HG02885 (cell line): ENCODE measurements at regions not wholly inside any gene's neighbourhood (a gene's known extent, or its start where the extent isn't known, plus 50 kb on each side); places are given as distances from the start of the nearest gene placed in this dataset.
"Not testable (repeated sequence)": the region's sequence is repeated elsewhere in the genome, so short reads cannot be mapped to it uniquely, and the experiment has no call there.

Experiments
- ATAC-seq: cut with Tn5 transposase; IDR thresholded peaks from one replicate; pipeline ENCODE4 v1.9.1; 2021; ENCODE audit warnings: mild to moderate bottlenecking; ENCODE audit not compliant: unreplicated experiment, poor library complexity

- ATAC-seq: not testable (repeated sequence)
These were observed 62.4 kb upstream of the EEF2KMT start for GRCh38 chr16:5160010-5160409.

GRCh38 chr16:5159537-5159936, 61.9 kb upstream of the EEF2KMT start:
- not testable (repeated sequence) for ATAC-seq

- ATAC-seq: no peak
These were observed 60.9 kb upstream of the EEF2KMT start for GRCh38 chr16:5158494-5158893.

- ATAC-seq: not testable (repeated sequence)
These were observed 58.9 kb upstream of the EEF2KMT start for GRCh38 chr16:5156486-5156885.

GRCh38 chr16:5154006-5154405, 56.4 kb upstream of the EEF2KMT start:
- ATAC-seq: not testable (repeated sequence)

- not testable (repeated sequence) for ATAC-seq
These were observed 53.8 kb upstream of the EEF2KMT start for GRCh38 chr16:5151409-5151808.
